ENCODE measurements at regions not wholly inside any gene's neighbourhood (a gene's known extent, or its start where the extent isn't known, plus 50 kb on each side); places are given as distances from the start of the nearest gene placed in this dataset.
"Not testable (repeated sequence)": the region's sequence is repeated elsewhere in the genome, so short reads cannot be mapped to it uniquely, and the experiment has no call there.

DNA sequence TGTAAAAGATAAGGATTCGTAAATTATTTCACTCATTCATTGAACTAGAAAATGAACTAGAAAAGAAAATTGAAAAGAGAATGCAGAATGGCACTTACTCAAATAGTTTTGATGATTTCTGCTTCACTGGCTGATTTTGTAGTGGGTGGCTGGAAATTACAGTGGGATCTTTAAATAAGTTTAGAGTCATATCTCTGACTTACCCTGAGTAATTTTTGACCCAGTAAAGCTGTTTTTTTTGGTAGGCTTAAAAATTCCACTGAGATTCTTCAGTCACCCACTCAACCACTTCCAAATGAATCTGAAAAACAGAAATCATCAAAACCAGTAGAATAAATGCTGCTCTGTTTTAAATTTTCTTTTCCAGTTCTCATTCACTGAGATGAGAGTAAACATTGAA is 604.5 kb downstream of the TUBA3C start:
- WGBS (ENCODE audit: extremely low coverage, insufficient read length, low lambda C conversion rate), result no CpG with 5 or more reads among the region's 1 CpG
- H2BK15ac ChIP-seq (ENCODE audit: low read depth, low read length); H3K27ac Mint-ChIP-seq; H3K23me2 ChIP-seq (ENCODE audit: insufficient read length, low read depth, low read length, poor library complexity, severe bottlenecking); H3K27me3 ChIP-seq (ENCODE audit: insufficient read depth, low read length); H3K4me2 ChIP-seq (ENCODE audit: insufficient read depth, insufficient read length, low read length); H3K14ac ChIP-seq (ENCODE audit: insufficient read depth, low read length); H3K9ac ChIP-seq (ENCODE audit: extremely low read depth, insufficient read length, low read length); H3K4me3 Mint-ChIP-seq; H3K27ac ChIP-seq (ENCODE audit: insufficient read length, low read depth, low read length); H3T11ph ChIP-seq (ENCODE audit: low read length); H2BK120ac ChIP-seq (ENCODE audit: low read depth, low read length, poor library complexity, severe bottlenecking); H3K23ac ChIP-seq (ENCODE audit: insufficient read length, low read depth, low read length); H3K27me3 Mint-ChIP-seq (ENCODE audit: low read depth); H3K4me1 ChIP-seq (ENCODE audit: insufficient read depth, low read length); H3K4ac ChIP-seq (ENCODE audit: low read depth, low read length); H3K9me3 Mint-ChIP-seq; H4K5ac ChIP-seq (ENCODE audit: insufficient read length, low read depth, low read length); H2BK5ac ChIP-seq (ENCODE audit: insufficient read length, low read length); H3K18ac ChIP-seq (ENCODE audit: insufficient read length, low read depth, low read length); H3K36me3 Mint-ChIP-seq (ENCODE audit: insufficient read depth in 1 of 3, low read depth in 3 of 3); H4K20me1 ChIP-seq (ENCODE audit: control insufficient read depth, insufficient read depth, insufficient read length); H2BK12ac ChIP-seq (ENCODE audit: insufficient read length, low read depth, low read length); H2AFZ ChIP-seq (ENCODE audit: low read length); H4K91ac ChIP-seq (ENCODE audit: insufficient read length, low read depth, low read length); H3K79me1 ChIP-seq (ENCODE audit: insufficient read depth, low read depth, low read length, poor library complexity, severe bottlenecking); H3K56ac ChIP-seq (ENCODE audit: insufficient read length, low read depth, low read length); H3K9me3 ChIP-seq (ENCODE audit: control insufficient read depth, low read depth, low read length); H2BK20ac ChIP-seq (ENCODE audit: low read depth, low read length, poor library complexity, severe bottlenecking); H3K79me2 ChIP-seq (ENCODE audit: insufficient read depth, low read length); DNase-seq; H4K8ac ChIP-seq (replicated peaks; ENCODE audit: insufficient read length, low read depth, low read length); H2AK5ac ChIP-seq (ENCODE audit: insufficient read length, low read length); H3K4me1 Mint-ChIP-seq: not testable (repeated sequence)

DNA sequence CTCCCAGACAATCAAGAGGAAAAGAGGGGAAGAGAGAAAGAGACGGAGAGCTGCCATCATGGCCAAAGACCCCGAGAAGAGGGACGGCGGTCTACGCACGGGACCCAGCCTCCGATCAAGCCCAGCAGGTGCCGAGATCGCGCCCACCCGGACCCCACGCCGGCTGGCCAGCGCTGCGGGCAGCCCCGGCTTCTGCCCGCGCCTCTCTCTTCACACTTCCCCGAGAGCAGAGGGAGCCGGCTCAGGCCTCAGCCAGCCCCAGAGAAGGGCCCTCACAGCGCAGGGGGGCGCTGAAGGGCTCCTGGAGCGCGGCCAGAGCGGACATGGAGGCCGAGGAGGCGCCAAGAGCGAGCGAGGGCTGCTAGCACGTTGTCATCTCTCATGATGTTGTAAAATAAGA is 613.7 kb downstream of the TUBA3C start:
- not testable (repeated sequence) for H3K27ac Mint-ChIP-seq; H3K9me3 ChIP-seq (ENCODE audit: control insufficient read depth, low read depth, low read length); H3K27me3 ChIP-seq (ENCODE audit: insufficient read depth, low read length); H2AFZ ChIP-seq (ENCODE audit: low read length); H2BK120ac ChIP-seq (ENCODE audit: low read depth, low read length, poor library complexity, severe bottlenecking); H3K4me1 ChIP-seq (ENCODE audit: insufficient read depth, low read length); H3K56ac ChIP-seq (ENCODE audit: insufficient read length, low read depth, low read length); H3K4me2 ChIP-seq (ENCODE audit: insufficient read depth, insufficient read length, low read length); H3K79me2 ChIP-seq (ENCODE audit: insufficient read depth, low read length); H2BK15ac ChIP-seq (ENCODE audit: low read depth, low read length); H4K20me1 ChIP-seq (ENCODE audit: control insufficient read depth, insufficient read depth, insufficient read length); H3T11ph ChIP-seq (ENCODE audit: low read length); H3K14ac ChIP-seq (ENCODE audit: insufficient read depth, low read length); DNase-seq; H4K5ac ChIP-seq (ENCODE audit: insufficient read length, low read depth, low read length); H3K36me3 Mint-ChIP-seq (ENCODE audit: insufficient read depth in 1 of 3, low read depth in 3 of 3); H3K27me3 Mint-ChIP-seq (ENCODE audit: low read depth); H4K8ac ChIP-seq (replicated peaks; ENCODE audit: insufficient read length, low read depth, low read length); H2BK20ac ChIP-seq (ENCODE audit: low read depth, low read length, poor library complexity, severe bottlenecking); H2AK5ac ChIP-seq (ENCODE audit: insufficient read length, low read length); H2BK12ac ChIP-seq (ENCODE audit: insufficient read length, low read depth, low read length); H3K23ac ChIP-seq (ENCODE audit: insufficient read length, low read depth, low read length); H3K4me3 Mint-ChIP-seq; H3K18ac ChIP-seq (ENCODE audit: insufficient read length, low read depth, low read length); H3K23me2 ChIP-seq (ENCODE audit: insufficient read length, low read depth, low read length, poor library complexity, severe bottlenecking); H3K4ac ChIP-seq (ENCODE audit: low read depth, low read length); H3K9ac ChIP-seq (ENCODE audit: extremely low read depth, insufficient read length, low read length); H3K27ac ChIP-seq (ENCODE audit: insufficient read length, low read depth, low read length); H2BK5ac ChIP-seq (ENCODE audit: insufficient read length, low read length); H3K79me1 ChIP-seq (ENCODE audit: insufficient read depth, low read depth, low read length, poor library complexity, severe bottlenecking); H4K91ac ChIP-seq (ENCODE audit: insufficient read length, low read depth, low read length); H3K4me1 Mint-ChIP-seq
- H3K9me3 Mint-ChIP-seq, result peaks cover 8 to 10% of the 10 kb centered on the region in 2 experiments; a peak in 4 of 5 replicates
- no CpG with 5 or more reads among the region's 30 CpGs for WGBS (ENCODE audit: extremely low coverage, insufficient read length, low lambda C conversion rate)
